HCT116 (cell line): ENCODE measurements at regions not wholly inside any gene's neighbourhood (a gene's known extent, or its start where the extent isn't known, plus 50 kb on each side); places are given as distances from the start of the nearest gene placed in this dataset.

Source experiments
- ATAC-seq: fragments of 200-7000 bp; cut with Tn5 transposase; 2 replicates; pipeline ENCODE4 v1.9.1; 2020; ENCODE audit warnings: mild to moderate bottlenecking, moderate library complexity
- BruUV-seq: library from RNA; stranded (reverse); fragments of 400-500 nt; replicated peaks from 2 replicates; lab custom pipeline; 2021; lab: Mats Ljungman, UMichigan
- CTCF ChIA-PET: fragments of 300-600 bp; sonication (Branson Sonifier 250); formaldehyde crosslinking; loops from one replicate; lab custom pipeline; 2021; ENCODE audit warnings: antibody characterized with exemption; lab: Charles Lee
- POLR2A ChIA-PET: fragments of 300-600, 350-600 bp; sonication (Branson Sonifier 250); formaldehyde crosslinking; loops from one replicate; lab custom pipeline; 2021; ENCODE audit warnings: antibody characterized with exemption; lab: Charles Lee
- RAD21 ChIA-PET, 2 experiments: fragments of 300-600 bp; sonication (Branson Sonifier 250); formaldehyde crosslinking; loops; one replicate each; lab custom pipeline; 2023; ENCODE audit warnings: low total read pairs in 2 of 2; ENCODE audit not compliant: uncharacterized antibody in 2 of 2, unreplicated experiment in 2 of 2, low non-redundant PET in 1 of 2; lab: Charles Lee
- DNase-seq: peaks from one replicate; pipeline ENCODE4 v3.0.0-alpha.2; 2010; ENCODE audit warnings: low read depth, low spot score
- H2AFZ ChIP-seq: fragments of 200-600 bp; shearing (Covaris generic), sonication (generic); 2 replicates; pipeline ENCODE4 v1.6.1; 2017; ENCODE audit warnings: low read depth, mixed run types, mixed read lengths, antibody characterized with exemption, low read length; ENCODE audit not compliant: poor library complexity, severe bottlenecking
- H3K27ac ChIP-seq: 2 replicates; pipeline ENCODE4 v1.5.1; 2012; ENCODE audit warnings: low read depth, low read length
- H3K27me3 ChIP-seq: fragments of 200-600 bp; sonication (generic); 2 replicates; pipeline ENCODE4 v1.6.1; 2016; ENCODE audit warnings: mixed run types, low read length, mixed read lengths; ENCODE audit not compliant: insufficient read depth
- H3K36me3 ChIP-seq, 2 experiments: fragments of 200-500 bp in 1 of 2; fragments of 200-600 bp in 1 of 2; sonication (Bioruptor generic) in 1 of 2; sonication (generic) in 1 of 2; 2 replicates each; pipeline versions ENCODE4 v1.5.1 to v1.6.1; 2014 to 2016; ENCODE audit warnings: low read length in 2 of 2, inconsistent platforms in 1 of 2, mixed read lengths in 1 of 2, mixed run types in 1 of 2; ENCODE audit not compliant: insufficient read depth in 2 of 2, control insufficient read depth in 1 of 2
- H3K4me1 ChIP-seq, 2 experiments: fragments of 200-600 bp in 1 of 2; sonication (generic) in 1 of 2; 2 replicates each; pipeline versions ENCODE4 v1.5.1 to v1.6.1; 2012 to 2017; ENCODE audit warnings: low read length in 2 of 2, inconsistent platforms in 1 of 2, mild to moderate bottlenecking in 1 of 2, mixed read lengths in 1 of 2, mixed run types in 1 of 2, moderate library complexity in 1 of 2; ENCODE audit not compliant: insufficient read depth in 2 of 2, control insufficient read depth in 1 of 2
- H3K4me2 ChIP-seq: fragments of 200-600 bp; sonication (generic); 2 replicates; pipeline ENCODE4 v1.6.1; 2017; ENCODE audit warnings: mixed run types, low read length, mixed read lengths
- H3K4me3 ChIP-seq, 2 experiments: fragments of 200-600 bp in 1 of 2; sonication (generic) in 1 of 2; replicated peaks in 1 of 2; 2 replicates each; pipeline ENCODE4 v1.5.1; 2011 to 2016; ENCODE audit warnings: low read length in 2 of 2, control low read depth in 1 of 2, low read depth in 1 of 2, mild to moderate bottlenecking in 1 of 2, mixed read lengths in 1 of 2, mixed run types in 1 of 2
- H3K79me2 ChIP-seq: fragments of 200-600 bp; sonication (generic); 2 replicates; pipeline ENCODE4 v1.6.1; 2017; ENCODE audit warnings: mild to moderate bottlenecking, mixed run types, low read length, moderate library complexity, mixed read lengths; ENCODE audit not compliant: insufficient read depth
- H3K9ac ChIP-seq: fragments of 200-600 bp; sonication (generic); 2 replicates; pipeline ENCODE4 v1.6.1; 2016; ENCODE audit warnings: low read length, mixed read lengths
- H3K9me2 ChIP-seq: fragments of 200-600 bp; sonication (generic), shearing (Covaris generic); 2 replicates; pipeline ENCODE4 v1.6.1; 2017; ENCODE audit warnings: mixed run types, mild to moderate bottlenecking, moderate library complexity; ENCODE audit not compliant: insufficient read depth
- H3K9me3 ChIP-seq, 2 experiments: fragments of 200-500 bp in 1 of 2; fragments of 200-600 bp in 1 of 2; sonication (Bioruptor generic) in 1 of 2; sonication (generic) in 1 of 2; 2 replicates each; pipeline ENCODE4 v1.6.1; 2014 to 2017; ENCODE audit warnings: low read length in 2 of 2, mixed read lengths in 2 of 2, inconsistent platforms in 1 of 2, low read depth in 1 of 2, mild to moderate bottlenecking in 1 of 2, mixed run types in 1 of 2, moderate library complexity in 1 of 2; ENCODE audit not compliant: control insufficient read depth in 1 of 2, insufficient read depth in 1 of 2
- H4K20me1 ChIP-seq: fragments of 200-600 bp; sonication (generic), shearing (Covaris generic); 2 replicates; pipeline ENCODE4 v1.6.1; 2017; ENCODE audit warnings: mixed run types, mild to moderate bottlenecking, moderate library complexity; ENCODE audit not compliant: insufficient read depth
- CBX3 ChIP-seq: IDR thresholded peaks from 2 replicates; pipeline ENCODE4 v1.6.1; 2012; ENCODE audit warnings: low read depth
- CEBPB ChIP-seq: IDR thresholded peaks from 2 replicates; pipeline ENCODE4 v1.6.1; 2012; ENCODE audit warnings: low read depth
- EGR1 ChIP-seq: IDR thresholded peaks from 2 replicates; pipeline ENCODE4 v1.6.1; 2012; ENCODE audit warnings: low read depth
- ELF1 ChIP-seq: IDR thresholded peaks from 2 replicates; pipeline ENCODE4 v1.6.1; 2012; ENCODE audit warnings: low read depth, borderline replicate concordance
- EZH2phosphoT487 ChIP-seq: fragments of 200-600 bp; IDR thresholded peaks from 2 replicates; pipeline ENCODE4 v1.6.1; 2018; ENCODE audit warnings: antibody characterized with exemption, borderline replicate concordance
- JUND ChIP-seq: IDR thresholded peaks from 2 replicates; pipeline ENCODE4 v1.6.1; 2012
- POLR2AphosphoS5 ChIP-seq: IDR thresholded peaks from 2 replicates; pipeline ENCODE4 v1.6.1; 2011; ENCODE audit warnings: mild to moderate bottlenecking, low read depth, low read length, moderate library complexity
- RAD21 ChIP-seq: IDR thresholded peaks from 2 replicates; pipeline ENCODE4 v1.6.1; 2012; ENCODE audit warnings: low read depth, mild to moderate bottlenecking
- SIN3A ChIP-seq: IDR thresholded peaks from 2 replicates; pipeline ENCODE4 v1.6.1; 2012; ENCODE audit warnings: low read depth
- SP1 ChIP-seq: IDR thresholded peaks from 2 replicates; pipeline ENCODE4 v1.6.1; 2012; ENCODE audit warnings: low read depth
- SRF ChIP-seq: IDR thresholded peaks from 2 replicates; pipeline ENCODE4 v1.6.1; 2012; ENCODE audit warnings: low read depth
- TCF7L2 ChIP-seq: IDR thresholded peaks from 2 replicates; pipeline ENCODE4 v1.7.0; 2011; ENCODE audit warnings: borderline replicate concordance, inconsistent platforms; ENCODE audit not compliant: insufficient read depth, insufficient read length; ENCODE audit errors: extremely low read depth
- YY1 ChIP-seq: IDR thresholded peaks from 2 replicates; pipeline ENCODE4 v1.6.1; 2011; ENCODE audit warnings: low read length, low read depth, moderate library complexity, mild to moderate bottlenecking; ENCODE audit not compliant: insufficient replicate concordance; ENCODE audit errors: extremely low read depth
- ZFX ChIP-seq: fragments of 450-650 bp; IDR thresholded peaks from 2 replicates; pipeline ENCODE4 v1.6.1; 2017
- ZNF274 ChIP-seq: fragments of 200-500 bp; sonication (Bioruptor generic); IDR thresholded peaks from 2 replicates; pipeline ENCODE4 v1.6.1; 2014; ENCODE audit warnings: mild to moderate bottlenecking, low read depth, low read length, inconsistent platforms
- intact Hi-C: fragments of 100-400 bp; cut with micrococcal nuclease; formaldehyde crosslinking; loops from 2 replicates; pipeline ENCODE4 v1.10.0; 2022
- TF ChIP-seq, protein P1 (sequence below): IDR thresholded peaks from 2 replicates; pipeline ENCODE4 v1.6.1; 2011; ENCODE audit warnings: mild to moderate bottlenecking, low read length, moderate library complexity; ENCODE audit not compliant: insufficient replicate concordance; ENCODE audit errors: extremely low read depth
- TF ChIP-seq, protein P2 (sequence below), 3 experiments: fragments of 200-600 bp in 1 of 3; sonication (generic) in 1 of 3; IDR thresholded peaks in 2 of 3; conservative IDR thresholded peaks in 1 of 3; 2 replicates each; pipeline ENCODE4 v1.5.1; 2012 to 2017; ENCODE audit warnings: low read depth in 2 of 3, low read length in 2 of 3, antibody characterized with exemption in 1 of 3, borderline replicate concordance in 1 of 3, control low read depth in 1 of 3, mild to moderate bottlenecking in 1 of 3, mixed read lengths in 1 of 3, mixed run types in 1 of 3, moderate library complexity in 1 of 3; ENCODE audit not compliant: insufficient read depth in 1 of 3
- TF ChIP-seq, protein P3 (sequence below): IDR thresholded peaks from 2 replicates; pipeline ENCODE4 v1.6.1; 2012
- TF ChIP-seq, protein P4 (sequence below): IDR thresholded peaks from 2 replicates; pipeline ENCODE4 v1.6.1; 2012; ENCODE audit warnings: low read depth

DNA sequence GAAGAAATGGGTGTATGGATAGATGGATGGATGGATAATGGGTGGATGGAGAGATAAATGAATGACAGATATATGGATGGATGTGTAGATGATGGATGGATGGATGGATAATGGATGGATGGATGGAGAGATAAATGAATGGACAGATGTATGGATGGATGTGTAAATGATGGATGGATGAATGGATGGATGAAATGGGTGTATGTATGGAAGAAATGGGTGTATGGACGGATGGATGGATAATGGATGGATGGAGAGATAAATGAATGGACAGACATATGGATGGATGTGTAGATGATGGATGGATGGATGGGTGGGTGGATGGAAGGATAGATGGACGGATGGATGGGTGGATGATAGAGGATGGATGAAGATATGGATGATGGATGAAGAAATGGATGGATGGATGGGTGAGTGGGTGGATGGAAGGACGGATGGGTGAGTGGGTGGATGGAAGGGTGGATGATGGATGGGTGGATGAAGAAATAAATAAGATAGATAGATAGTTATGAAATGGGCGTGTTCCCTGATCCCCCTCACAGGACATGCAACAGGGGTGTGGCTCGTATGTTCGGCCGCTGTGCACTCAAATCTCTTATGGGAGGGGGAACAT lies 91.1 kb upstream of the NKX1-1 start:
- Histone ChIP-seq H3K9me2 (no peaks in the 10 kb centered on the region), H3K4me3 (no peak overlapping the region), H3K4me2 (no peak overlapping the region), H4K20me1 (no peaks in the 10 kb centered on the region), H3K4me1 (no peaks in the 10 kb centered on the region), H3K27ac (no peak overlapping the region), H3K9me3 (no peaks in the 10 kb centered on the region), H3K79me2 (no peaks in the 10 kb centered on the region), H3K9ac (no peak overlapping the region), H3K27me3 (peaks cover 3% of the 10 kb centered on the region; the same call in 1 of the 2 replicates), H2AFZ (no peak overlapping the region), H3K36me3 (no peaks in the 10 kb centered on the region)
- intact Hi-C loops: no loop called here
- BruUV-seq: no TSS peak
- ATAC-seq (no peak), DNase-seq (no peak)
- ChIA-PET CTCF (no interaction called here), RAD21 (no interaction called here), POLR2A (no interaction called here)
- no peak for TF ChIP-seq CBX3
- TF ChIP-seq POLR2AphosphoS5: no peak
- TF ChIP-seq, protein P1, sequence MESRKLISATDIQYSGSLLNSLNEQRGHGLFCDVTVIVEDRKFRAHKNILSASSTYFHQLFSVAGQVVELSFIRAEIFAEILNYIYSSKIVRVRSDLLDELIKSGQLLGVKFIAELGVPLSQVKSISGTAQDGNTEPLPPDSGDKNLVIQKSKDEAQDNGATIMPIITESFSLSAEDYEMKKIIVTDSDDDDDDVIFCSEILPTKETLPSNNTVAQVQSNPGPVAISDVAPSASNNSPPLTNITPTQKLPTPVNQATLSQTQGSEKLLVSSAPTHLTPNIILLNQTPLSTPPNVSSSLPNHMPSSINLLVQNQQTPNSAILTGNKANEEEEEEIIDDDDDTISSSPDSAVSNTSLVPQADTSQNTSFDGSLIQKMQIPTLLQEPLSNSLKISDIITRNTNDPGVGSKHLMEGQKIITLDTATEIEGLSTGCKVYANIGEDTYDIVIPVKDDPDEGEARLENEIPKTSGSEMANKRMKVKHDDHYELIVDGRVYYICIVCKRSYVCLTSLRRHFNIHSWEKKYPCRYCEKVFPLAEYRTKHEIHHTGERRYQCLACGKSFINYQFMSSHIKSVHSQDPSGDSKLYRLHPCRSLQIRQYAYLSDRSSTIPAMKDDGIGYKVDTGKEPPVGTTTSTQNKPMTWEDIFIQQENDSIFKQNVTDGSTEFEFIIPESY: no peak
- no peak for TF ChIP-seq RAD21
- TF ChIP-seq SP1: no peak
- no peak for TF ChIP-seq ZNF274
- no peak for TF ChIP-seq ZFX
- TF ChIP-seq, protein P2, sequence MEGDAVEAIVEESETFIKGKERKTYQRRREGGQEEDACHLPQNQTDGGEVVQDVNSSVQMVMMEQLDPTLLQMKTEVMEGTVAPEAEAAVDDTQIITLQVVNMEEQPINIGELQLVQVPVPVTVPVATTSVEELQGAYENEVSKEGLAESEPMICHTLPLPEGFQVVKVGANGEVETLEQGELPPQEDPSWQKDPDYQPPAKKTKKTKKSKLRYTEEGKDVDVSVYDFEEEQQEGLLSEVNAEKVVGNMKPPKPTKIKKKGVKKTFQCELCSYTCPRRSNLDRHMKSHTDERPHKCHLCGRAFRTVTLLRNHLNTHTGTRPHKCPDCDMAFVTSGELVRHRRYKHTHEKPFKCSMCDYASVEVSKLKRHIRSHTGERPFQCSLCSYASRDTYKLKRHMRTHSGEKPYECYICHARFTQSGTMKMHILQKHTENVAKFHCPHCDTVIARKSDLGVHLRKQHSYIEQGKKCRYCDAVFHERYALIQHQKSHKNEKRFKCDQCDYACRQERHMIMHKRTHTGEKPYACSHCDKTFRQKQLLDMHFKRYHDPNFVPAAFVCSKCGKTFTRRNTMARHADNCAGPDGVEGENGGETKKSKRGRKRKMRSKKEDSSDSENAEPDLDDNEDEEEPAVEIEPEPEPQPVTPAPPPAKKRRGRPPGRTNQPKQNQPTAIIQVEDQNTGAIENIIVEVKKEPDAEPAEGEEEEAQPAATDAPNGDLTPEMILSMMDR (IDR thresholded peaks at IDR 0.05 in 2 of 3, conservative IDR thresholded peaks at IDR 0.05 in 1 of 3; ENCODE audit: borderline replicate concordance in 1 of 3, insufficient read depth in 1 of 3, low read depth in 2 of 3, low read length in 2 of 3): no peak
- TF ChIP-seq, protein P3, sequence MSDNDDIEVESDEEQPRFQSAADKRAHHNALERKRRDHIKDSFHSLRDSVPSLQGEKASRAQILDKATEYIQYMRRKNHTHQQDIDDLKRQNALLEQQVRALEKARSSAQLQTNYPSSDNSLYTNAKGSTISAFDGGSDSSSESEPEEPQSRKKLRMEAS: no peak
- TF ChIP-seq EGR1: no peak
- no peak for TF ChIP-seq SRF
- no peak for TF ChIP-seq YY1
- no peak for TF ChIP-seq TCF7L2
- TF ChIP-seq JUND: no peak
- no peak for TF ChIP-seq ELF1
- TF ChIP-seq, protein P4, sequence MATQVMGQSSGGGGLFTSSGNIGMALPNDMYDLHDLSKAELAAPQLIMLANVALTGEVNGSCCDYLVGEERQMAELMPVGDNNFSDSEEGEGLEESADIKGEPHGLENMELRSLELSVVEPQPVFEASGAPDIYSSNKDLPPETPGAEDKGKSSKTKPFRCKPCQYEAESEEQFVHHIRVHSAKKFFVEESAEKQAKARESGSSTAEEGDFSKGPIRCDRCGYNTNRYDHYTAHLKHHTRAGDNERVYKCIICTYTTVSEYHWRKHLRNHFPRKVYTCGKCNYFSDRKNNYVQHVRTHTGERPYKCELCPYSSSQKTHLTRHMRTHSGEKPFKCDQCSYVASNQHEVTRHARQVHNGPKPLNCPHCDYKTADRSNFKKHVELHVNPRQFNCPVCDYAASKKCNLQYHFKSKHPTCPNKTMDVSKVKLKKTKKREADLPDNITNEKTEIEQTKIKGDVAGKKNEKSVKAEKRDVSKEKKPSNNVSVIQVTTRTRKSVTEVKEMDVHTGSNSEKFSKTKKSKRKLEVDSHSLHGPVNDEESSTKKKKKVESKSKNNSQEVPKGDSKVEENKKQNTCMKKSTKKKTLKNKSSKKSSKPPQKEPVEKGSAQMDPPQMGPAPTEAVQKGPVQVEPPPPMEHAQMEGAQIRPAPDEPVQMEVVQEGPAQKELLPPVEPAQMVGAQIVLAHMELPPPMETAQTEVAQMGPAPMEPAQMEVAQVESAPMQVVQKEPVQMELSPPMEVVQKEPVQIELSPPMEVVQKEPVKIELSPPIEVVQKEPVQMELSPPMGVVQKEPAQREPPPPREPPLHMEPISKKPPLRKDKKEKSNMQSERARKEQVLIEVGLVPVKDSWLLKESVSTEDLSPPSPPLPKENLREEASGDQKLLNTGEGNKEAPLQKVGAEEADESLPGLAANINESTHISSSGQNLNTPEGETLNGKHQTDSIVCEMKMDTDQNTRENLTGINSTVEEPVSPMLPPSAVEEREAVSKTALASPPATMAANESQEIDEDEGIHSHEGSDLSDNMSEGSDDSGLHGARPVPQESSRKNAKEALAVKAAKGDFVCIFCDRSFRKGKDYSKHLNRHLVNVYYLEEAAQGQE: no peak
- no peak for TF ChIP-seq CEBPB
- no peak for TF ChIP-seq SIN3A
- TF ChIP-seq EZH2phosphoT487: no peak
